A549 (cell line): ENCODE measurements at regions not wholly inside any gene's neighbourhood (a gene's known extent, or its start where the extent isn't known, plus 50 kb on each side); places are given as distances from the start of the nearest gene placed in this dataset.
"Not testable (repeated sequence)": the region's sequence is repeated elsewhere in the genome, so short reads cannot be mapped to it uniquely, and the experiment has no call there.

Source experiments
- CHD4 ChIP-seq: fragments of 200-600 bp; sonication (generic); IDR thresholded peaks from 2 replicates; pipeline ENCODE4 v1.6.1; 2016; ENCODE audit warnings: antibody characterized with exemption, mild to moderate bottlenecking, borderline replicate concordance
- CTCF ChIP-seq: fragments of >200 bp; sonication (Bioruptor Twin); formaldehyde crosslinking; IDR thresholded peaks from 3 replicates; pipeline ENCODE4 v1.5.1; 2016
- E2F6 ChIP-seq: IDR thresholded peaks from 2 replicates; pipeline ENCODE4 v1.6.1; 2012; ENCODE audit warnings: low read depth, borderline replicate concordance
- EHMT2 ChIP-seq: fragments of 200-600 bp; sonication (generic); IDR thresholded peaks from 2 replicates; pipeline ENCODE4 v1.6.1; 2016; ENCODE audit warnings: antibody characterized with exemption, low read depth, mild to moderate bottlenecking, moderate library complexity
- EP300 ChIP-seq, 2 experiments: fragments of >200 bp; sonication (Bioruptor Twin); formaldehyde crosslinking; IDR thresholded peaks; 2 replicates in 1 of 2; 3 replicates in 1 of 2; pipeline ENCODE4 v1.6.1; 2016 to 2017
- FOXS1 ChIP-seq: fragments of 250-450 bp; sonication (Bioruptor Pico); IDR thresholded peaks from 2 replicates; pipeline ENCODE4 v1.5.0; 2020; ENCODE audit warnings: mild to moderate bottlenecking, moderate library complexity
- KDM5A ChIP-seq: fragments of 200-600 bp; sonication (generic); IDR thresholded peaks from 2 replicates; pipeline ENCODE4 v1.6.1; 2016; ENCODE audit warnings: antibody characterized with exemption, mild to moderate bottlenecking
- MAX ChIP-seq: IDR thresholded peaks from 2 replicates; pipeline ENCODE4 v1.6.1; 2012
- POLR2A ChIP-seq: IDR thresholded peaks from 2 replicates; pipeline ENCODE4 v1.6.1; 2012; ENCODE audit warnings: mild to moderate bottlenecking, low read length
- POLR2AphosphoS2 ChIP-seq: conservative IDR thresholded peaks from 2 replicates; pipeline ENCODE4 v1.6.1; 2012; ENCODE audit warnings: low read length, improper control_type of control experiment, inconsistent platforms
- RAD21 ChIP-seq, 2 experiments: fragments of >200 bp in 1 of 2; sonication (Bioruptor Twin) in 1 of 2; formaldehyde crosslinking in 1 of 2; IDR thresholded peaks in 1 of 2; conservative IDR thresholded peaks in 1 of 2; 2 replicates in 1 of 2; 3 replicates in 1 of 2; pipeline ENCODE4 v1.6.1; 2012 to 2018; ENCODE audit warnings: inconsistent platforms in 1 of 2
- RFX5 ChIP-seq: fragments of 450-650 bp; IDR thresholded peaks from 2 replicates; pipeline ENCODE4 v1.7.1; 2014; ENCODE audit warnings: antibody characterized with exemption, mild to moderate bottlenecking, moderate library complexity
- SMC3 ChIP-seq: fragments of >200 bp; sonication (Bioruptor Twin); formaldehyde crosslinking; IDR thresholded peaks from 3 replicates; pipeline ENCODE4 v1.6.1; 2018; ENCODE audit warnings: inconsistent platforms
- USF2 ChIP-seq: fragments of 450-650 bp; IDR thresholded peaks from 2 replicates; pipeline ENCODE4 v1.6.1; 2014; ENCODE audit warnings: antibody characterized with exemption

DNA sequence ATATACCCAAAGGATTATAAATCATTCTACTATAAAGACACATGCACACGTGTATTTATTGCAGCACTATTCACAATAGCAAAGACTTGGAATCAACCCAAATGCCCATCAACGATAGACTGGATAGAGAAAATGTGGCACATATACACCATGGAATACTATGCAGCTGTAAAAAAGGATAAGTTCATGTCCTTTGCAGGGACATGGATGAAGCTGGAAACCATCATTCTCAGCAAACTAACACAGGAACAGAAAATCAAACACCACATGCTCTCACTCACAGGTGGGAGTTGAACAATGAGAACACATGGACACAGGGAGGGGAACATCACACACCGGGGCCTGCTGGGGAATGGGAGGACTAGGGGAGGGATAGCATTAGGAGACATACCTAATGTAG is 473.9 kb downstream of the SIPA1L2 start:
- TF ChIP-seq CTCF; MAX; RFX5; POLR2A; SMC3; EHMT2; EP300 (IDR thresholded peaks at IDR 0.05); E2F6; RAD21 (conservative IDR thresholded peaks at IDR 0.05 in 1 of 2, IDR thresholded peaks at IDR 0.05 in 1 of 2); CHD4; USF2; FOXS1; KDM5A; POLR2AphosphoS2: not testable (repeated sequence)
